ENCODE measurements at regions not wholly inside any gene's neighbourhood (a gene's known extent, or its start where the extent isn't known, plus 50 kb on each side); places are given as distances from the start of the nearest gene placed in this dataset.

DNA sequence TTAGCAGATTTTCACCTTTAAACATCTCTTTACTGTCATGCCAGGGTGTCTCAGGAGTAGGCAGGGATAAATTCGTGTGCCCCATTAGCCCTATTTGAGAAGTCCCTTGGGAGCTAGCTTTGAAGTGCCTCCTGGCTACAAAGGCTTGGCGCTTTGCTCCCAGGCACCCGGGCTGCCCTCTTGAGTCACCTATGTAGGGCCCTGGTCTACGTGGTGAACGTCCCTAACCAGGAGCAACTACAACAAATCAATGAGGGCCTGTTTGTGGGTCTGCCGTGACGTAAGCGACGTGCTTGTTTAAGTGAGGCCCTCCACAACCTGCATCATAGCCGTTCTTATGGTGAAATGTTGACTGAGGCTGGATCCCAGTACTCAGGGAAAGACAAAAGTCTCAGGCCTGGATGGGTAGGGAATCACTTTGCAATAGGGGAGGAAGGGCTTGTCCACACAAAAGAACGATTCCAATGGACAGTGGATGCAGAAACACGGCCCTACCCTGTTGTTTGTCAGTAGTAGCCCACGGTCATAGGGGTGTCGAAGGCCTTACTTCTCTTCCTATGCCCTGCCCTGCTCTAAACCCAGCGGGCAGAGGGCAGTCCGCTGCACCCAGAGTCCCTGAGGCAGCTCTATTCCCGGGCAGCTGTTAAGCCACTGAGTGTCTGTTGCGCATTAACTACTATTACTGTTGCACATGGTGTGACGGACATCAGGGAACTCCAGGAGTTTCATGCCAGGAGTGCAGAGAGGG is 93.9 kb downstream of the INHBB start (continued):
- TF ChIP-seq BCL3 (IDR thresholded peaks at IDR 0.05; ENCODE audit: borderline replicate concordance, insufficient read depth, low read depth, low read length, poor library complexity, severe bottlenecking) = no peak

- BruUV-seq (replicated peaks) = no TSS peak
- H3K4me1 ChIP-seq (ENCODE audit: control insufficient read depth, insufficient read depth, low read length) = no peaks in the 10 kb centered on the region
- H3K4me2 ChIP-seq (ENCODE audit: control insufficient read depth, insufficient read depth) = no peak overlapping the region
- ATAC-seq = no peak
- H2AFZ ChIP-seq (ENCODE audit: control insufficient read depth, low read depth, low read length) = no peak overlapping the region
- no peak for DNase-seq (ENCODE audit: low read depth, low spot score)
- no peaks in the 10 kb centered on the region for H3K79me2 ChIP-seq (ENCODE audit: control insufficient read depth, insufficient read depth, low read length)
- intact Hi-C loops (cut with micrococcal nuclease; ENCODE audit: unreplicated experiment) (no loop called here), in situ Hi-C loops (cut with MboI) (no loop called here)
- POLR2A ChIA-PET = no interaction called here
- H3K9ac ChIP-seq (ENCODE audit: control insufficient read depth, insufficient read depth, low read length) = no peak overlapping the region
- H3K9me3 ChIP-seq (replicated peaks; ENCODE audit: control insufficient read depth, insufficient read depth, low read length) = no peaks in the 10 kb centered on the region; the same call in 2 of the 3 replicates
- RAD21 ChIA-PET (ENCODE audit: unreplicated experiment) = no interaction called here
- CTCF ChIA-PET = no interaction called here
- SMC1A ChIA-PET (ENCODE audit: uncharacterized antibody, unreplicated experiment) = no interaction called here
- H4K20me1 ChIP-seq (ENCODE audit: control insufficient read depth, insufficient read depth) = no peaks in the 10 kb centered on the region
- peaks cover 12 to 14% of the 10 kb centered on the region in 2 experiments for H3K27me3 ChIP-seq (replicated peaks in 1 of 2; ENCODE audit: control insufficient read depth in 2 of 2, insufficient read depth in 2 of 2, low read length in 1 of 2)
- 42% methylated on average over 16 of the region's 17 CpGs for WGBS (ENCODE audit: insufficient coverage, insufficient replicate concordance, low lambda C conversion rate, missing lambda C conversion rate)
- no peak overlapping the region for H3K4me3 ChIP-seq
- no peaks in the 10 kb centered on the region for H3K36me3 ChIP-seq (ENCODE audit: control insufficient read depth in 2 of 2, insufficient read depth in 2 of 2, low read length in 1 of 2)
- no peak for FAIRE-seq
- no peak for TF ChIP-seq WRNIP1 (IDR thresholded peaks at IDR 0.05; ENCODE audit: borderline replicate concordance, low read depth, low read length)
- H3K27ac ChIP-seq (ENCODE audit: control insufficient read depth, insufficient read depth) = no peak overlapping the region
These were observed 94.8 kb downstream of the INHBB start for GRCh38 chr2:120440521-120441350.

All from GM12878 (cell line).